ENCODE measurements at regions not wholly inside any gene's neighbourhood (a gene's known extent, or its start where the extent isn't known, plus 50 kb on each side); places are given as distances from the start of the nearest gene placed in this dataset.

DNA sequence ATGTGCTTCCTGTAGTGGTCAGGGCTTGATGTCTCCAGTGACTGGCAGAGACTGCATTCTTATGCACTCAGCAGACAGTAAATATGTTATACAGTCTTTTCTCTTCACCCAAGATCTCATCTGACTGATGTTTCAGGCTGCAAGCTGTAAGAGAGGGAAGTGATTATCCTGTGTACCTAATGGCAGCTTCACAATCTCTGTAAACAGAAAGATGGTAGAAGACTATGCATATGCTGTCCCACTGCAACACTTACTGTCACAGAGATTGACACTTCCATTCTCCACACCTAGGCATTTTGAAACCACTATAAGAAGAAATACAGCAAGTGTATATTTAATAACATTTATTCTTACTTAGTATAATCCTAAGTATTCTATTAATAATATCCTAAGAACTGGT lies 97.6 kb upstream of the ANXA1 start:
- no peak overlapping the region for H3K4me3 ChIP-seq (replicated peaks; ENCODE audit: insufficient read depth, low read length)
- DNase-seq (ENCODE audit: low read depth in 1 of 2, low spot score in 1 of 2), result no peak
- TF ChIP-seq, protein P1, sequence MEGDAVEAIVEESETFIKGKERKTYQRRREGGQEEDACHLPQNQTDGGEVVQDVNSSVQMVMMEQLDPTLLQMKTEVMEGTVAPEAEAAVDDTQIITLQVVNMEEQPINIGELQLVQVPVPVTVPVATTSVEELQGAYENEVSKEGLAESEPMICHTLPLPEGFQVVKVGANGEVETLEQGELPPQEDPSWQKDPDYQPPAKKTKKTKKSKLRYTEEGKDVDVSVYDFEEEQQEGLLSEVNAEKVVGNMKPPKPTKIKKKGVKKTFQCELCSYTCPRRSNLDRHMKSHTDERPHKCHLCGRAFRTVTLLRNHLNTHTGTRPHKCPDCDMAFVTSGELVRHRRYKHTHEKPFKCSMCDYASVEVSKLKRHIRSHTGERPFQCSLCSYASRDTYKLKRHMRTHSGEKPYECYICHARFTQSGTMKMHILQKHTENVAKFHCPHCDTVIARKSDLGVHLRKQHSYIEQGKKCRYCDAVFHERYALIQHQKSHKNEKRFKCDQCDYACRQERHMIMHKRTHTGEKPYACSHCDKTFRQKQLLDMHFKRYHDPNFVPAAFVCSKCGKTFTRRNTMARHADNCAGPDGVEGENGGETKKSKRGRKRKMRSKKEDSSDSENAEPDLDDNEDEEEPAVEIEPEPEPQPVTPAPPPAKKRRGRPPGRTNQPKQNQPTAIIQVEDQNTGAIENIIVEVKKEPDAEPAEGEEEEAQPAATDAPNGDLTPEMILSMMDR (IDR thresholded peaks at IDR 0.05; ENCODE audit: insufficient read depth, low read length), result no peak
- TF ChIP-seq SPI1 (IDR thresholded peaks at IDR 0.05; ENCODE audit: borderline replicate concordance, low read depth) (no peak), POLR2AphosphoS5 (IDR thresholded peaks at IDR 0.05; ENCODE audit: low read depth) (no peak), GABPA (IDR thresholded peaks at IDR 0.05; ENCODE audit: low read depth) (no peak)
- TF ChIP-seq, protein P2, sequence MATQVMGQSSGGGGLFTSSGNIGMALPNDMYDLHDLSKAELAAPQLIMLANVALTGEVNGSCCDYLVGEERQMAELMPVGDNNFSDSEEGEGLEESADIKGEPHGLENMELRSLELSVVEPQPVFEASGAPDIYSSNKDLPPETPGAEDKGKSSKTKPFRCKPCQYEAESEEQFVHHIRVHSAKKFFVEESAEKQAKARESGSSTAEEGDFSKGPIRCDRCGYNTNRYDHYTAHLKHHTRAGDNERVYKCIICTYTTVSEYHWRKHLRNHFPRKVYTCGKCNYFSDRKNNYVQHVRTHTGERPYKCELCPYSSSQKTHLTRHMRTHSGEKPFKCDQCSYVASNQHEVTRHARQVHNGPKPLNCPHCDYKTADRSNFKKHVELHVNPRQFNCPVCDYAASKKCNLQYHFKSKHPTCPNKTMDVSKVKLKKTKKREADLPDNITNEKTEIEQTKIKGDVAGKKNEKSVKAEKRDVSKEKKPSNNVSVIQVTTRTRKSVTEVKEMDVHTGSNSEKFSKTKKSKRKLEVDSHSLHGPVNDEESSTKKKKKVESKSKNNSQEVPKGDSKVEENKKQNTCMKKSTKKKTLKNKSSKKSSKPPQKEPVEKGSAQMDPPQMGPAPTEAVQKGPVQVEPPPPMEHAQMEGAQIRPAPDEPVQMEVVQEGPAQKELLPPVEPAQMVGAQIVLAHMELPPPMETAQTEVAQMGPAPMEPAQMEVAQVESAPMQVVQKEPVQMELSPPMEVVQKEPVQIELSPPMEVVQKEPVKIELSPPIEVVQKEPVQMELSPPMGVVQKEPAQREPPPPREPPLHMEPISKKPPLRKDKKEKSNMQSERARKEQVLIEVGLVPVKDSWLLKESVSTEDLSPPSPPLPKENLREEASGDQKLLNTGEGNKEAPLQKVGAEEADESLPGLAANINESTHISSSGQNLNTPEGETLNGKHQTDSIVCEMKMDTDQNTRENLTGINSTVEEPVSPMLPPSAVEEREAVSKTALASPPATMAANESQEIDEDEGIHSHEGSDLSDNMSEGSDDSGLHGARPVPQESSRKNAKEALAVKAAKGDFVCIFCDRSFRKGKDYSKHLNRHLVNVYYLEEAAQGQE (IDR thresholded peaks at IDR 0.05; ENCODE audit: insufficient replicate concordance, low read depth), result no peak

DNA sequence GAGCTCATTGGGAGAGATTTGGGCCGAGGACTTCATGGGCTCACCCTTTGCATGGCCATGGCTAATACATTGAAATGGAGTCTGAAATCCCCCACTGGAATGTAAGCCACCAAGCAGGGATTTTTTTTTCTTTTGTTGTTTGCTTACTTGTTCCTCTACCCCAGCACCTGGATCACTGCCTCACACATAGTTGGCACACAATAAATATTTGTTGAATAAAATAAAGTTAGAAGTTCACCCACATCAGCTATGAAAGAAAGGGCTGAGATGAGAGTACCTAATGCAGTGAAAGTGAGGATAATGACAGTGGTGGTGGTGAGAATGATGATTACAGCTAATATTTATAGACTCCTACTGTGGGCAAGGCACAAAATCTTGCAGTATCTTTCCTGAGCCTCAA lies 98.1 kb upstream of the ANXA1 start:
- H3K27me3 ChIP-seq (ENCODE audit: insufficient read depth, poor library complexity, severe bottlenecking), result peaks cover 11% of the 10 kb centered on the region
- TF ChIP-seq POLR2AphosphoS5 (IDR thresholded peaks at IDR 0.05; ENCODE audit: low read depth), result no peak
- TF ChIP-seq SPI1 (IDR thresholded peaks at IDR 0.05; ENCODE audit: borderline replicate concordance, low read depth), result no peak
- TF ChIP-seq, protein P2 (IDR thresholded peaks at IDR 0.05; ENCODE audit: insufficient replicate concordance, low read depth), result no peak
- TF ChIP-seq, protein P1 (IDR thresholded peaks at IDR 0.05; ENCODE audit: insufficient read depth, low read length), result no peak
- no peak for TF ChIP-seq GABPA (IDR thresholded peaks at IDR 0.05; ENCODE audit: low read depth)

More for the DNA sequence above, 97.6 kb upstream of the ANXA1 start:
- Histone ChIP-seq H3K27ac (replicated peaks) (no peak overlapping the region), H3K27me3 (ENCODE audit: insufficient read depth, poor library complexity, severe bottlenecking) (peaks cover 11% of the 10 kb centered on the region)

DNA sequence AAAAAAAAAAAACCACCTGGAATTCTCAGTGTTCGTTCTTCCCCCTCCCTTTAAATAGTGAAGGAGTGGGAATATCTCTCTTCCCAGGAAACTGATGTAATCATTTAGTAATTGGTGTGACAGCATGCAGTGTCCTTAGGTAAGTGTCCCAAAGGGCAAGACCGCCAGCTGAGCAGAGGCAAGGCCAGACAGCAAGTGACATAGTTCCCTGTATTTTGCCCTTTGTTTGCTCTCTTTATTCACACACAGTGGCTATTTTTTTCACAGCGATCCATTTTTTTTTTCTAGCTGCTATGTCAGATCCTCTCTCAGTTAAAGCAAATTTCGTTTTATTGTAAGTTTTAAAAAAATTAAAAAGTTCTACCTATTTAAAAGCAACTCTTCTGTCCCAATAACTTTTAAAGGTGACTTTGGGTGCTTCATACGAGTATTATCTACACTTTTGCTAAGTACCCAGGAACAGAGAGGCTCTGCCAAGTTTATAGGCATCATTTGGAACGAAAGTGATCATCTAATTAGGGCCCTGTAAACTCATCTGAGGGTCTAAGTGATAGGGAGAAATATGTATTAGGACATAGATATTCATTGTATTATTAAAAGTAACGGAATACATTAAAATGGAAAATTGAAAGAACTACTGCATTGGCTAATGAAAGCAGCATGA lies 98.2 kb upstream of the ALDH1A1 start:
- H3K4me3 ChIP-seq (replicated peaks; ENCODE audit: insufficient read depth, low read length), result no peak overlapping the region
- no peak for DNase-seq (ENCODE audit: low read depth in 1 of 2, low spot score in 1 of 2)
- peaks cover 7% of the 10 kb centered on the region for H3K27me3 ChIP-seq (ENCODE audit: insufficient read depth, poor library complexity, severe bottlenecking)
- no peak overlapping the region for H3K27ac ChIP-seq (replicated peaks)
- TF ChIP-seq POLR2AphosphoS5 (IDR thresholded peaks at IDR 0.05; ENCODE audit: low read depth), result no peak
- TF ChIP-seq, protein P1 (IDR thresholded peaks at IDR 0.05; ENCODE audit: insufficient read depth, low read length), result no peak
- no peak for TF ChIP-seq SPI1 (IDR thresholded peaks at IDR 0.05; ENCODE audit: borderline replicate concordance, low read depth)

More for the DNA sequence above, 98.1 kb upstream of the ANXA1 start:
- no peak for DNase-seq (ENCODE audit: low read depth in 1 of 2, low spot score in 1 of 2)
- Histone ChIP-seq H3K4me3 (replicated peaks; ENCODE audit: insufficient read depth, low read length) (no peak overlapping the region), H3K27ac (replicated peaks) (no peak overlapping the region)

All from HL-60 (cell line).